ENCODE measurements at regions not wholly inside any gene's neighbourhood (a gene's known extent, or its start where the extent isn't known, plus 50 kb on each side); places are given as distances from the start of the nearest gene placed in this dataset.

- H3K4me3 ChIP-seq = no peak overlapping the region
- peaks cover 0 to 5% (median 0%) of the 10 kb centered on the region in 3 donors for H3K4me1 ChIP-seq
- no peaks in the 10 kb centered on the region for H3K9me3 ChIP-seq
- H3K27ac ChIP-seq = no peak overlapping the region
- WGBS, 2 donors (ENCODE audit: low coverage in 1 of 2) = 78 to 88% methylated on average over 1 to 2 of the region's 2 CpGs
- no peaks in the 10 kb centered on the region for H3K36me3 ChIP-seq
- ATAC-seq = no peak
- H3K27me3 ChIP-seq = no peaks in the 10 kb centered on the region
- TF ChIP-seq CTCF (IDR thresholded peaks at IDR 0.05) (no peak), POLR2AphosphoS5 (IDR thresholded peaks at IDR 0.05) (no peak), POLR2A (IDR thresholded peaks at IDR 0.05) (no peak), EP300 (IDR thresholded peaks at IDR 0.05) (no peak)
Measured at GRCh38 chr1:232878086-232878485, 72.3 kb upstream of the NTPCR start.

- no peak overlapping the region for H3K4me3 ChIP-seq
- no peak for ATAC-seq
- no peak overlapping the region for H3K27ac ChIP-seq
- H3K9me3 ChIP-seq = no peaks in the 10 kb centered on the region
- peak in 1 of 4 experiments; percentile 7 for TF ChIP-seq CTCF (IDR thresholded peaks at IDR 0.05)
- TF ChIP-seq POLR2A (IDR thresholded peaks at IDR 0.05) = no peak
- TF ChIP-seq POLR2AphosphoS5 (IDR thresholded peaks at IDR 0.05) = no peak
- TF ChIP-seq EP300 (IDR thresholded peaks at IDR 0.05) = no peak
- WGBS, 2 donors (ENCODE audit: low coverage in 1 of 2) = 52 to 72% methylated on average over 3 of the region's 3 CpGs
- no peaks in the 10 kb centered on the region for H3K36me3 ChIP-seq
- H3K27me3 ChIP-seq = no peaks in the 10 kb centered on the region
- peaks cover 0 to 5% (median 0%) of the 10 kb centered on the region in 3 donors for H3K4me1 ChIP-seq
Measured at GRCh38 chr1:232880354-232880753, 70.1 kb upstream of the NTPCR start.

- no peak overlapping the region for H3K27ac ChIP-seq
- no peaks in the 10 kb centered on the region for H3K9me3 ChIP-seq
- H3K4me1 ChIP-seq = no peaks in the 10 kb centered on the region
- no peak for ATAC-seq
- no peaks in the 10 kb centered on the region for H3K36me3 ChIP-seq
- 81% methylated on average over 4 of the region's 4 CpGs; no CpG with 5 or more reads in 1 of the 2 donors for WGBS, 2 donors (ENCODE audit: low coverage in 1 of 2)
- H3K4me3 ChIP-seq = no peak overlapping the region
- TF ChIP-seq CTCF (IDR thresholded peaks at IDR 0.05) = no peak
- no peak for TF ChIP-seq POLR2AphosphoS5 (IDR thresholded peaks at IDR 0.05)
- TF ChIP-seq POLR2A (IDR thresholded peaks at IDR 0.05) = no peak
- TF ChIP-seq EP300 (IDR thresholded peaks at IDR 0.05) = no peak
- no peaks in the 10 kb centered on the region for H3K27me3 ChIP-seq
Measured at GRCh38 chr1:232883992-232884661, 66.3 kb upstream of the NTPCR start.

GRCh38 chr1:232886271-232886670 is 64.1 kb upstream of the NTPCR start:
- no peak for ATAC-seq

More at GRCh38 chr1:232886271-232886670, 64.1 kb upstream of the NTPCR start:
- Histone ChIP-seq H3K9me3 (no peaks in the 10 kb centered on the region), H3K27me3 (no peaks in the 10 kb centered on the region), H3K4me1 (no peaks in the 10 kb centered on the region), H3K27ac (no peak overlapping the region), H3K4me3 (no peak overlapping the region), H3K36me3 (no peaks in the 10 kb centered on the region)
- WGBS, 2 donors (ENCODE audit: low coverage in 1 of 2) = 40 to 82% methylated on average over 2 of the region's 2 CpGs
- TF ChIP-seq CTCF (IDR thresholded peaks at IDR 0.05) (no peak), POLR2AphosphoS5 (IDR thresholded peaks at IDR 0.05) (no peak), EP300 (IDR thresholded peaks at IDR 0.05) (no peak), POLR2A (IDR thresholded peaks at IDR 0.05) (no peak)
